ENCODE measurements at regions not wholly inside any gene's neighbourhood (a gene's known extent, or its start where the extent isn't known, plus 50 kb on each side); places are given as distances from the start of the nearest gene placed in this dataset.
A peak's percentile ranks its signal among the peaks of the same experiment; 100 is the strongest.
"Not testable (repeated sequence)": the region's sequence is repeated elsewhere in the genome, so short reads cannot be mapped to it uniquely, and the experiment has no call there.

- no peak for DNase-seq (ENCODE audit: low spot score)
Observed at GRCh38 chr1:58190267-58190988, 356.1 kb downstream of the OMA1 start.

- DNase-seq (ENCODE audit: low spot score): no peak
Observed at GRCh38 chr1:58189453-58189852, 357.1 kb downstream of the OMA1 start.

- no peak for DNase-seq (ENCODE audit: low spot score)
Observed at GRCh38 chr1:58183286-58183685, 363.2 kb downstream of the OMA1 start.

GRCh38 chr1:58180537-58180936 is 366.0 kb downstream of the OMA1 start:
- DNase-seq (ENCODE audit: low spot score): no peak

- DNase-seq (ENCODE audit: low spot score): not testable (repeated sequence)
Observed at GRCh38 chr1:58169160-58169559, 377.4 kb downstream of the OMA1 start.

- not testable (repeated sequence) for DNase-seq (ENCODE audit: low spot score)
Observed at GRCh38 chr1:58167131-58167530, 379.4 kb downstream of the OMA1 start.

- DNase-seq (ENCODE audit: low spot score): no peak
Observed at GRCh38 chr1:58166417-58166816, 380.1 kb downstream of the OMA1 start.

GRCh38 chr1:58165073-58165472 is 381.5 kb downstream of the OMA1 start:
- DNase-seq (ENCODE audit: low spot score): no peak

- DNase-seq (ENCODE audit: low spot score): peak; percentile 23
Observed at GRCh38 chr1:58162952-58163550, 383.5 kb downstream of the OMA1 start.

GRCh38 chr1:58159434-58159830 is 387.1 kb downstream of the OMA1 start:
- DNase-seq (ENCODE audit: low spot score): no peak

- no peak for DNase-seq (ENCODE audit: low spot score)
Observed at GRCh38 chr1:58158506-58159433, 387.8 kb downstream of the OMA1 start.

- no peak for DNase-seq (ENCODE audit: low spot score)
Observed at GRCh38 chr1:58158016-58158415, 388.5 kb downstream of the OMA1 start.

- no peak for DNase-seq (ENCODE audit: low spot score)
Observed at GRCh38 chr1:58157256-58157655, 389.3 kb downstream of the OMA1 start.

GRCh38 chr1:58156831-58157230 is 389.7 kb downstream of the OMA1 start:
- no peak for DNase-seq (ENCODE audit: low spot score)

GRCh38 chr1:58156124-58156468 is 390.4 kb downstream of the OMA1 start:
- no peak for DNase-seq (ENCODE audit: low spot score)

- DNase-seq (ENCODE audit: low spot score): no peak
Observed at GRCh38 chr1:58155418-58156123, 391.0 kb downstream of the OMA1 start.

- no peak for DNase-seq (ENCODE audit: low spot score)
Observed at GRCh38 chr1:58154256-58154655, 392.3 kb downstream of the OMA1 start.

- no peak for DNase-seq (ENCODE audit: low spot score)
Observed at GRCh38 chr1:58152697-58153096, 393.8 kb downstream of the OMA1 start.

- DNase-seq (ENCODE audit: low spot score): no peak
Observed at GRCh38 chr1:58149271-58149812, 397.2 kb downstream of the OMA1 start.

- DNase-seq (ENCODE audit: low spot score): no peak
Observed at GRCh38 chr1:58144698-58145270, 401.7 kb downstream of the OMA1 start.

GRCh38 chr1:58143972-58144697 is 402.4 kb downstream of the OMA1 start:
- DNase-seq (ENCODE audit: low spot score): no peak
